A549 (cell line): ENCODE measurements at regions not wholly inside any gene's neighbourhood (a gene's known extent, or its start where the extent isn't known, plus 50 kb on each side); places are given as distances from the start of the nearest gene placed in this dataset.

ENCODE experiments used
- BHLHE40 ChIP-seq: IDR thresholded peaks from 2 replicates; pipeline ENCODE4 v1.6.1; 2012; ENCODE audit warnings: low read depth, low read length, inconsistent platforms
- CTCF ChIP-seq: fragments of >200 bp; sonication (Bioruptor Twin); formaldehyde crosslinking; IDR thresholded peaks from 3 replicates; pipeline ENCODE4 v1.5.1; 2016
- MAFK ChIP-seq: fragments of 450-650 bp; IDR thresholded peaks from 2 replicates; pipeline ENCODE4 v1.6.1; 2014; ENCODE audit not compliant: partially characterized antibody
- MAX ChIP-seq: IDR thresholded peaks from 2 replicates; pipeline ENCODE4 v1.6.1; 2012
- SMC3 ChIP-seq: fragments of >200 bp; sonication (Bioruptor Twin); formaldehyde crosslinking; IDR thresholded peaks from 3 replicates; pipeline ENCODE4 v1.6.1; 2018; ENCODE audit warnings: inconsistent platforms
- SREBF2 ChIP-seq: fragments of 450-650 bp; IDR thresholded peaks from 2 replicates; pipeline ENCODE4 v1.6.1; 2014; ENCODE audit warnings: mild to moderate bottlenecking, moderate library complexity

DNA sequence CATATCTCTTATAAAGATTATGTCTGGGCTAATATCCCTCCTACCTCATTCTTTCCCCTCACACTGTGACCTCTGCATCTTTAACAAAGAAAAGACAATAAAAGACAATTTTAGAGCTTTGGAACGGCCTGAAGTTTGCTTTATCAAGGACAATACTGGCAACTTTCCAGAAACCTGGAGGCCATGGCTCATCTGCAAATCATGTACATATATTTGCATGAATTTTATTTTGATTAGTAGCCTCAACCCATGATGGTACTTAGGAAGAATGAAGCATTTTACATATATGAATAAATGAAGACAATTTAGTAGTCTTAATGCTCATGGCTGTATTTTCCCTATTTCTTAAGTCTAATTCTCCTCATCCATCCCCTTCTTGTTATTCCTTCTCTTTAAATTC, 612.2 kb upstream of the CXADR start:
- no peak for TF ChIP-seq CTCF
- TF ChIP-seq BHLHE40 = no peak
- TF ChIP-seq MAFK = no peak
- no peak for TF ChIP-seq SREBF2
- TF ChIP-seq SMC3 = no peak
- no peak for TF ChIP-seq MAX
